Middle frontal gyrus (tissue), 1 donor: ENCODE measurements at regions not wholly inside any gene's neighbourhood (a gene's known extent, or its start where the extent isn't known, plus 50 kb on each side); places are given as distances from the start of the nearest gene placed in this dataset.
"Not testable (repeated sequence)": the region's sequence is repeated elsewhere in the genome, so short reads cannot be mapped to it uniquely, and the experiment has no call there.

Experiments used
- DNase-seq: peaks from one replicate; pipeline ENCODE4 v3.0.0-alpha.2; 2015; ENCODE audit warnings: low spot score; ENCODE audit errors: extremely low spot score

DNA sequence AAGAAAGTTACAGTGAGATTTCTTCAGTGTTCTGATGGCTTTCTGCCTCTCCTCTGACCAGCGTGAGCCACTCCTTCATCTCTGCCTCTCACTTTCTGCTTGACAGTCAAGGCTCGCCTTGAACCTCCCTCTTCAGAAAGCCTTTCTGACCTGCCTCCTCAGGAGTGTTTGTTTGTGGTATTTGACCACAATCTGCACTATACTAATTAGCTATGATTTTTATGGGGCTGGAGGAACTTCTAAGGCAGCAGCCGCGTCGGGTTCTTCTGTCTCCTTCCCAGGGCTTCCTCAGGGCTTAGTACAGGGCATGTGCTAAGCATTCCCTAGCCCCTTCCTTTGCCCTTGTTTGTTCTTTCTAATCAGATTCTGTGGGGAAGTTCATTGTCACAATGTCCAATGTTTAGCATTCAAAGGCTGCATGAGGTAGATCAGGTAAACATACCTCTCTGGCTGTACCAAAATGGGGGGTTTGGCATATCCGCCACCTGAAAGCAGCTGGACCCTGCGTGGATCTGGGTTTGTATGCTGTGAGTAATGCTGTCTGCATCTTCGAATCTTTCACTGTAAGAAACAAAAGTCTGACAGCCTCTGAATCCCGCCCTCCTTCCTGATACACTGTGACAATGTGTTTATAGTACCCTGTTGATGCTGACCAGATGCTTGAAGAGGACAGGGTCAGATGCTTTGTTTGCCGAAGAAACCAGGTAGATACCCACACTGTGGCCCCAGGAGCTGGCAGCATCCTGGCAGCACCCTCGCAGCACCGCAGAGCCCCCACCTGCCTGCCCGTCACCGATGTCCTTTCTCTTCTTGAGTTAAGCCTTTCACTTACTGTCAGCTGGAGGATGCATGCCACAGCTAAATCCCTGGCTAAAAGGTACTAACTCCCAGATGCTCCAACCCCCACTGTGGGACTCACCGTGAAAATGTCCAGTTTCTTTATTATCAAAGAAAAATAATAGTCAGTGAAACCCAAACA is 260.8 kb upstream of the HDAC4 start:
- no peak for DNase-seq

- DNase-seq, result no peak
Observed at GRCh38 chr2:239660390-239661230, 259.8 kb upstream of the HDAC4 start.

- DNase-seq, result no peak
Observed at GRCh38 chr2:239657992-239658391, 257.2 kb upstream of the HDAC4 start.

GRCh38 chr2:239657236-239657635 is 256.4 kb upstream of the HDAC4 start:
- DNase-seq, result no peak

GRCh38 chr2:239654266-239654665 is 253.4 kb upstream of the HDAC4 start:
- DNase-seq, result no peak

GRCh38 chr2:239651859-239652258 is 251.0 kb upstream of the HDAC4 start:
- no peak for DNase-seq

DNA sequence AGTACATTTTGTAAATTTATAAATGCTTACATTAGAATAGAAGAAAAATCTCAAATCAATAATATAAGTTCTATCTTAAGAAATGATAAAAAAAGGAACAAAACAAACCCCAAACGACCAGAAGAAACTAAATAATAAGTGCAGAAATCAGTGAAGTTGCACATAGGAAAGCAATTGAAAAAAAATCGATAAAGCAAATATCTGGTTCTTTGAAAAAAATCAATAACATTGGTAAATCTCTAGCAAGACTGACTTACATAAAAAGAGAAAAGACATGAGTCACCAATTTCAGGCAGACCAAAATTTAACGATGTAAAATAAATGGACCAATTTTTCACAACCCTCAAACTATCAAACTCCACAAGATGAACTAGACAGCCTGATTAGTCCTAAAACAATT is 249.9 kb upstream of the HDAC4 start:
- DNase-seq, result no peak

DNA sequence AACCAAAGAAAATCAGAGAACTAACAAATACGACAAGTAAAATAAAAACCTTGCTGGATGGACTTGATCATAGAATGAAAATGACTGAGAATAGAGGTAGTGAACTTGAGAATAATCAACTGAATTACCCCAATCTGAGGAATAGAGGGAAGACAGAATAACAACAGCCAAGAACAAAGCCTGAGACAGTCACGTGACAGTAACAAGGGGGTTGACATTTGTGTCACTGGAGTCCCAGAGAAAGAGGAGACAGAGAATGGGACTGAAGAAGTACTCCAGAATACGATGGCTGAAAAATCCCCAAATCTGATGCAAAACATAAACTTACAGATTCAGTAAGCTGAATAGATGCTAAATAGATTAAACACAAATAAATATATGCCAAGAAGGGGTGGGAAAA is 248.5 kb upstream of the HDAC4 start:
- DNase-seq, result no peak

DNA sequence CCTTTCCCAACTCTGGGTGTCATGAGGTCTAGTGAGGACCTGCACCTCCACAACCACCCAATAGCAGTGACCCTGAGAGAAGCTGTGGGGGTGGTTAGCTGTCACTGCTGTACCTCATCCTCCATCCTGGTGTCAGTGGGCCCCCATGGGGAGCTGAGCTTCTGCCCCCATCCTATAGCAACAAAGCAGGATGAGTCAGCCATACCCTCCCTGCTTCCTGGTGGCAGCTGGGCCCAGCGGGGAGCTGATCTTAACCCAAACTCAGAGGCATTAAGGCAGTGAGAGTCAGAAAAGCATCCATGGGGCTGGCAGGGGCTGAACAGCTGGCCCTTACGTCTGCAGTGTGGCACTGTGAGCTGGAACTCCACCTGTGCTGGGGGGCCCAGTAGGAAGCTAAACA is 247.8 kb upstream of the HDAC4 start:
- DNase-seq, result no peak

- no peak for DNase-seq
Observed at GRCh38 chr2:239647052-239647819, 246.4 kb upstream of the HDAC4 start.

- no peak for DNase-seq
Observed at GRCh38 chr2:239646184-239646583, 245.4 kb upstream of the HDAC4 start.

DNA sequence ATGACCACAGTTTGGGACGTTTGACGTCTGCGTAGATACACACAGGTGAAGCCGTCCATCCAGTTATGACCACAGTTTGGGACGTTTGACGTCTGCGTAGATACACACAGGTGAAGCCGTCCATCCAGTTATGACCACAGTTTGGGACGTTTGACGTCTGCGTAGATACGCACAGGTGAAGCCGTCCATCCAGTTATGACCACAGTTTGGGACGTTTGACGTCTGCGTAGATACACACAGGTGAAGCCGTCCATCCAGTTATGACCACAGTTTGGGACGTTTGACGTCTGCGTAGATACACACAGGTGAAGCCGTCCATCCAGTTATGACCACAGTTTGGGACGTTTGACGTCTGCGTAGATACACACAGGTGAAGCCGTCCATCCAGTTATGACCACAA is 243.8 kb upstream of the HDAC4 start:
- DNase-seq, result not testable (repeated sequence)

- DNase-seq, result no peak
Observed at GRCh38 chr2:239644011-239644410, 243.2 kb upstream of the HDAC4 start.

- no peak for DNase-seq
Observed at GRCh38 chr2:239642406-239643004, 241.7 kb upstream of the HDAC4 start.

- not testable (repeated sequence) for DNase-seq
Observed at GRCh38 chr2:239641904-239642303, 241.1 kb upstream of the HDAC4 start.

DNA sequence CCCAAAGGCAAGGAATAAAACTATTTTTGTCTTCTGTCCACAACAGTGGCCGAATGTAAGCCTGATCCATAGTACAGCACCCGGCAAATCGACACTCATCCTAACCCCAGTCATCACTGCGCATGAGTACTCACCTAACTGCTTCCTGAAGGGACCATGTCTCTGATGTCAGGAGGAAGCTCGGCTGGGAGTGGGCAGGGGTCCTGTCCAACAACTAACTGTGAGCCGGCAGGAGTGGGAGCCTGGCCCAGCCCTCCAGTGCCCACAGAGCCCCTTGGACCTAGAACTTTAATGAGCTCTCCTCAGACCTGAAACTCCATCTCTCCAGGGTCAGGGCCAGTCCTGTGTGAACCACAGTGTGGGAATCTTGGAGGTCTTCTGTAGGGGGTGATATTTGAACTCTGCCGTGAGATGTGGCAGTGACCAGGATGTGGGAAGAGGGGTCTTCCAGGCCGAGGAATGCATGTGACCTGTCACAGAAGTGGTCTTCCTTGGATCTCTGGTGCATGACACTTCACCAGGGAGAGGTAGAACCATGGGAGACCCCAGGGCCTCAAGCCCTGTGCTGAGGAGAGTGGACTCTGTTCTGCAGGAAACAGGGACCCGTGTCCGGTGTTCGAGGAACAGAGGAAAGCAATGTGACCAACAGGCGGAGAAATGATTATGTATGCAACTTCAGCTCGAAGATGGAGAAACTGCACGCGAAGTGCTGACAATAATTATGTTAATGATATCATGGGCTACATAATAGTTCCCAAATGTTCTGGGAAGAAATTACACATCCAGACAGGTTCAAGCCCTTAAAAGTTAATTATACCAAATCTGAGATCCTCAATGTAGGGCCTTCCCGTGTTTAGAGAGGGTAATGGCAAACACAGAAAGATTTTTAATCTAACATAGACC is 240.1 kb upstream of the HDAC4 start:
- DNase-seq, result no peak

DNA sequence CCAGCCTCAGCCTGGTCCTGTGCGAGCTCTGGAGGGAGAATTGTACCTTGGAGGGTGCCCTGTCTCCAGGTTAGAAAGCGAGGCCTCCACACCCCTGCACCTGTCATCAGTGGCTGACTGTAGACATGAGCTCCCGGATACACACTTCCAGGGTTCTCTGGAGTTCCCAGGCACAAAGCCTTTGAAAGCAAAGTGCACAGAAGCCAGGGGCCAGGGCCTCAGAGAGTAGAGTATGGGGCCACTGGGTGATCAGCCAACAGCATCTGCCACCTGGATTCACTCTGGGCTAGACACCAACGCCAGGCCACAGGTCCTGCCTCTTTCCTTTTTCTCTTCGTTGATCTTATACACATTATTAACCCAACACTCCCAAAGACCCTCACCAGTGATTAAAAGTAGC is 239.4 kb upstream of the HDAC4 start:
- no peak for DNase-seq

DNA sequence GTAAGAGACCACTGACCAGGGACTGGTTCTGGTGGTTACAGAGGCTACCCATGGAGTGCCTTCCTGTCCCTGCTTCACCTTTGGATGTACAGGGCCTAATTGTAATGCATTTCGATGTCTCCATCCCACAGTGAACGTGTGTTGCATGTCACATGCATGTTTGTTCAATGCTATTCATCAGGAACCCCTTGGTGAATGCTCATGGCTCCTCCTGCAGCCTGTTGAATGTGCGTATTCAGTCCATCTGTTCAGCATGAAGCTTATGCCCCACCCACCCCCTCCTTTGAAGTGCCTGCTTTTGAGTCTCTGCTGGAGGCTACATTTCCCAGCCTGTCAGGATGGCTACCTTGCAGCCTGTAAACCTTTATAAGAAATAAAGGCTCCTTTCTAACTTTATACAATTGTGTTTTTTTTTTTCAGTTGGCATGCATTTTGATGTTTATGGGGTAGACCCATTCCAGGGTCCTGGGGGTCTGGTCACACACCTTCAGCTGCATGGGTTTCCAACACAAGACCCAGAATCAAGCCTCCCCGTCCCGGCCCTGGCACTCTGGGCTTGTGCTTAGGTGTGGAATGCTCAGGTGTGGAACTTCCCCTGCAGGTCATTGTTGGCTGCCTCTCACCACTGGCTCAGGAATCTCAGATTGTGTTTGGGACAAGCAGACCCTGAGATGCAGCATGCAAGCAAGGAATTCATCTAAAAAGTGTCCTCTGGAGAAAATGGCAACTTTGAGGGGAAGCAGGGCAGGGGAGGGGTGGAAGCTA is 238.8 kb upstream of the HDAC4 start:
- DNase-seq, result no peak

DNA sequence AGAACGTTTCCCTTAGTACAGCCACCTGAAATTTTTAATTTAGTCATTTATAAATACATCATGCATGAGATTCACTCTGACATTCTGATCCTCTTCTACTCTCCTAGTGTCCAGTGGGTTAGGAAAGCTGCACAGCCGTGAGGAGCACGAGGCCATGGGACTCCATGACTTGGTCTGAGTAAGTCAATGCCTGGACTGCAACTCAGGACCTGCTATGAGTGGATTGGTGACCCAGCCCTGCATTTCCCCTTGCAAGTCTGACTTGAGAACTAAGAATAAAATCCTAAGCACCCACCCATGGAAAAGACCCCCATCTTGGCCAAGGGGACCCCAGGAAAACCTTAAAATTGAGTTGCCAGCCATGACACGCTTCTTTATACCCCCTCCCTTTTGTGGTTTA is 237.6 kb upstream of the HDAC4 start:
- no peak for DNase-seq
